Hippocampal formation (tissue), 2 donors: ENCODE measurements at regions not wholly inside any gene's neighbourhood (a gene's known extent, or its start where the extent isn't known, plus 50 kb on each side); places are given as distances from the start of the nearest gene placed in this dataset.
A peak's percentile ranks its signal among the peaks of the same experiment; 100 is the strongest.

Experiments used
- DNase-seq, 2 donors: peaks; one replicate each; lab custom pipeline; 2025; lab: John Stamatoyannopoulos, UW

GRCh38 chr12:124188561-124189405 lies 106.1 kb upstream of the RFLNA start:
- DNase-seq, result peak in 1 of 2 donors; percentile 11

- no peak for DNase-seq
Observed at GRCh38 chr12:124190312-124191023, 104.4 kb upstream of the RFLNA start.

- no peak for DNase-seq
Observed at GRCh38 chr12:124191024-124191359, 103.9 kb upstream of the RFLNA start.

- DNase-seq, result no peak
Observed at GRCh38 chr12:124191966-124192365, 102.9 kb upstream of the RFLNA start.

GRCh38 chr12:124194264-124194892 lies 100.5 kb upstream of the RFLNA start:
- DNase-seq, result no peak

GRCh38 chr12:124194893-124195566 lies 99.9 kb upstream of the RFLNA start:
- DNase-seq, result no peak

- no peak for DNase-seq
Observed at GRCh38 chr12:124195567-124195942, 99.3 kb upstream of the RFLNA start.

GRCh38 chr12:124196236-124196635 lies 98.7 kb upstream of the RFLNA start:
- no peak for DNase-seq

GRCh38 chr12:124201248-124201647 lies 93.6 kb upstream of the RFLNA start:
- no peak for DNase-seq

- DNase-seq, result no peak
Observed at GRCh38 chr12:124203176-124203575, 91.7 kb upstream of the RFLNA start.

- no peak for DNase-seq
Observed at GRCh38 chr12:124205405-124205804, 89.5 kb upstream of the RFLNA start.

GRCh38 chr12:124207049-124207448 lies 87.8 kb upstream of the RFLNA start:
- no peak for DNase-seq

- DNase-seq, result no peak
Observed at GRCh38 chr12:124207617-124208016, 87.3 kb upstream of the RFLNA start.

- DNase-seq, result no peak
Observed at GRCh38 chr12:124208489-124208888, 86.4 kb upstream of the RFLNA start.

- no peak for DNase-seq
Observed at GRCh38 chr12:124210991-124211577, 83.8 kb upstream of the RFLNA start.

GRCh38 chr12:124211753-124212152 lies 83.1 kb upstream of the RFLNA start:
- DNase-seq, result no peak

- DNase-seq, result no peak
Observed at GRCh38 chr12:124213666-124214347, 81.1 kb upstream of the RFLNA start.

- no peak for DNase-seq
Observed at GRCh38 chr12:124214574-124214973, 80.3 kb upstream of the RFLNA start.

- no peak for DNase-seq
Observed at GRCh38 chr12:124216966-124217365, 77.9 kb upstream of the RFLNA start.

GRCh38 chr12:124217508-124218242 lies 77.2 kb upstream of the RFLNA start:
- DNase-seq, result peak in 1 of 2 donors; percentile 5

GRCh38 chr12:124218243-124218560 lies 76.7 kb upstream of the RFLNA start:
- DNase-seq, result no peak
